Muscle layer of duodenum (tissue), 2 donors: ENCODE measurements at regions not wholly inside any gene's neighbourhood (a gene's known extent, or its start where the extent isn't known, plus 50 kb on each side); places are given as distances from the start of the nearest gene placed in this dataset.
"Not testable (repeated sequence)": the region's sequence is repeated elsewhere in the genome, so short reads cannot be mapped to it uniquely, and the experiment has no call there.

ENCODE experiments used
- H3K27ac ChIP-seq: one replicate; pipeline ENCODE4 v1.7.0; 2013; ENCODE audit warnings: mild to moderate bottlenecking, low read length
- H3K27me3 ChIP-seq: one replicate; pipeline ENCODE4 v1.7.0; 2013; ENCODE audit warnings: low read depth, mild to moderate bottlenecking, control low read depth, low read length
- H3K36me3 ChIP-seq, 2 donors: one replicate each; pipeline ENCODE4 v1.7.0; 2013; ENCODE audit warnings: low read length in 2 of 2, control low read depth in 1 of 2, mild to moderate bottlenecking in 1 of 2; ENCODE audit not compliant: insufficient read depth in 2 of 2, control insufficient read depth in 1 of 2
- H3K4me1 ChIP-seq, 2 donors: one replicate each; pipeline ENCODE4 v1.7.0; 2013; ENCODE audit warnings: low read length in 2 of 2, mild to moderate bottlenecking in 2 of 2, control low read depth in 1 of 2, moderate library complexity in 1 of 2; ENCODE audit not compliant: insufficient read depth in 2 of 2, control insufficient read depth in 1 of 2
- H3K4me3 ChIP-seq, 2 donors: one replicate each; pipeline ENCODE4 v1.7.0; 2013; ENCODE audit warnings: low read length in 2 of 2, low read depth in 1 of 2, mild to moderate bottlenecking in 1 of 2
- H3K9me3 ChIP-seq, 2 donors: one replicate each; pipeline ENCODE4 v1.7.0; 2013; ENCODE audit warnings: low read length in 2 of 2, control low read depth in 1 of 2, mild to moderate bottlenecking in 1 of 2; ENCODE audit not compliant: control insufficient read depth in 1 of 2
- donor health status: healthy.

DNA sequence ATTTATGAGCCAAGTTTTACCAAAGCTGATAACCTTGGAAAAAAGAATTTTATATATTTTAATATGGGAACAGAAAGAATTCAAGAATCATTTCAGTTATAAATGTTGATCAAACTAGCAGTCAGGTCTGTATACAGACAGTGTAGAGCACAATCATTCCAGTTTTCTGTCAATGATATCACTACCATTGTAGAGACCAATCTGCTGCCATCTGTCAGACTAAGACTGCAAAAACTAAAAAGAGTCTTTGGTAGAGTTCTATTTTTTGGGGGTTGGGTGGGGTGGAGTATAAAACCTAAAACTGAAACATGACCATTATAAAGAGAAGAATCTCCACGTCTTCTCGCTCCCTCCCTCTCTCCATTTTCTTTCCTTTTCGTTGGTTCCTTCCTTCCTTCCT, 204.7 kb upstream of the UBE2E3 start:
- Histone ChIP-seq H3K9me3 (no peaks in the 10 kb centered on the region), H3K27ac (no peak overlapping the region)

DNA sequence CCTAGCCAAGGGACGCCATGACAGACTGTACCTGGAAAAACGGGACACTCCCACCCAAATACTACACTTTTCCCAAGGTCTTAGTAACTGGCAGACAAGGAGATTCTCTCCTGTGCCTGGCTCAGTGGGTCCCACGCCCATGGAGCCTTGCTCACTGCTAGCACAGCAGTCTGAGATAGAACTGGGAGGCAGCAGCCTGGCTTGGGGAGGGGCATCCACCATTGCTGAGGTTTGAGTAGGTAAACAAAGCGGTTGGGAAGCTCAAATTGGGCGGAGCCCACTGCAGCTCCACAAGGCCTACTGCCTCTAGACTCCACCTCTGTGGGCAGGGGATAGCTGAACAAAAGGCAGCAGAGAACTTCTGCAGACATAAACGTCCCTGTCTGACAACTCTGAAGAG, 215.1 kb upstream of the UBE2E3 start:
- H3K4me3 ChIP-seq, H3K4me1 ChIP-seq, H3K36me3 ChIP-seq, H3K27me3 ChIP-seq, H3K9me3 ChIP-seq, H3K27ac ChIP-seq: not testable (repeated sequence)

More for the DNA sequence above, 204.7 kb upstream of the UBE2E3 start:
- no peak overlapping the region for H3K4me3 ChIP-seq
- no peaks in the 10 kb centered on the region for H3K4me1 ChIP-seq
- no peaks in the 10 kb centered on the region for H3K27me3 ChIP-seq
- no peaks in the 10 kb centered on the region for H3K36me3 ChIP-seq

DNA sequence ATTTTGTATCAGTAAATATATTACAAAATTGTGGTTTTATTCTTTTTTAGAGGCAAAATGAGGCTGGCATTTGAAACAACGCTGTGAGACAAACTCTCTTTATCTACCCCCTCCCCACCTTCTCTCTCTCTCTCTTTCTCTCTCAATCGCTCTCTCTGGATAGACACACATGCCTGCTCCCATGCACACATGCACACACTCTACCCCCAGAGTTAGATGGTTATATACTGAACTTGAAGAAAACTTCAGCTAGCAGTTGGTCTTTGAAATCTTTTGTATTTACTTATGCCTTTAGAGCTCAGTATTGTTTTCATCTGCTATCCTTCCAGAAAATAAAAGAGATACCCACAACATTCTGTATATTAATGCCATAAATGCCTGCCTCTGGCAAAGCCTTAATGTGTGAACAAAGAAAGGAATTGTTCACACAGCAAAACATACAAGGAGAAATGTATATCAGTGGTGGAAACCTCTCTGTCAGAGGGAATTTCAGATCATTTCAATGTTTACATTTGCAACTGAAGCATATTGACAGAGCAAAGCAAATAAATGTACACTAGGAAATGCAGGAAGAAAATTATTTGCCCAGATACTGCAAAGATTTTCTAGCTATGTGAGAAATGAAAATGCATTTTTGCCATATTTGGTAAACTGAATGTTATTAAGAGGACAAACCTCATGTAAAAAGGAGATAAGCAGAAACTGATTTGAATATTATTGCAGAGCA, 217.0 kb upstream of the UBE2E3 start:
- H3K27me3 ChIP-seq, result no peaks in the 10 kb centered on the region
- H3K36me3 ChIP-seq, result no peaks in the 10 kb centered on the region
- no peak overlapping the region for H3K27ac ChIP-seq
- no peak overlapping the region for H3K4me3 ChIP-seq
- no peaks in the 10 kb centered on the region for H3K4me1 ChIP-seq
- no peaks in the 10 kb centered on the region for H3K9me3 ChIP-seq

DNA sequence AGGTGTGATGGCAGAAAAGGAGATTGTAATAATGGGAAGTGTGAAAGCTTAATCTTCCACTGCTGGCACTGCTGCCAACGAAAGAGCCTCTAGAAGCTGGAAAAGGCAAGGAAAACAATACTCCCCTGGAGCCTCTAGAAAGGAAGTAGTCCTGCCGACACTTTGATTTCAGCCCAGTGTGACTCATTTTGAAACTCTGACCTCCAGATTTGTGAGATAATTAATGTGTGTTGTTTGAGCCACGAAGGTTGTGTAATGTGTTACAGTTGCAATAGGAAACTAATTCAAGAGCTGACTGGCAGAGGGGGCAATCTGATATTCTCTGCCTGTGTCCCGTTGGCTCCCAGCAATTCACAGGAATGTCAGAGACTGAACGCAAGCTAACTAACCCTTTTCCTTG, 219.2 kb upstream of the UBE2E3 start:
- no peak overlapping the region for H3K4me3 ChIP-seq

DNA sequence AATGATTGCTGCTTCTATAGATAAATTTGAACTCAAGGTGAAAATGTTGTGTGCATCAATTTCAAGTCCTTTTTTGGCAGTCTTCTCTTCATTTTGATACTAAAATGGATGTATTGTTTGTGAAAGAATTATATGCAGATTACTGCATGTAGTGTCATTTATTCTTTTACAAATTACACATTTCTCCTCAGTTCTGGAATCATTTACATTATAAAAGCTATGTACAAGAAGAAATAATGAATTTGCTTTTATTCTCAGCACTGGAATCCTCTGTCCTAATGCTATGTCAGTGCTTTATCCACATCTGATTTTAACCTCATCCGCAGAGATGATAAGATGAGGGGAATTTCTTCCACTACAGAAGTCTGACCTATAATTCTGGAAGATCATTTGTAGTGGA, 220.8 kb upstream of the UBE2E3 start:
- no peak overlapping the region for H3K27ac ChIP-seq
- H3K4me3 ChIP-seq, result no peak overlapping the region
- H3K27me3 ChIP-seq, result no peaks in the 10 kb centered on the region
- no peaks in the 10 kb centered on the region for H3K36me3 ChIP-seq
- no peaks in the 10 kb centered on the region for H3K4me1 ChIP-seq
- H3K9me3 ChIP-seq, result no peaks in the 10 kb centered on the region

More for the DNA sequence above, 219.2 kb upstream of the UBE2E3 start:
- H3K4me1 ChIP-seq, result no peaks in the 10 kb centered on the region
- H3K36me3 ChIP-seq, result no peaks in the 10 kb centered on the region
- no peaks in the 10 kb centered on the region for H3K9me3 ChIP-seq
- H3K27ac ChIP-seq, result no peak overlapping the region
- no peaks in the 10 kb centered on the region for H3K27me3 ChIP-seq

DNA sequence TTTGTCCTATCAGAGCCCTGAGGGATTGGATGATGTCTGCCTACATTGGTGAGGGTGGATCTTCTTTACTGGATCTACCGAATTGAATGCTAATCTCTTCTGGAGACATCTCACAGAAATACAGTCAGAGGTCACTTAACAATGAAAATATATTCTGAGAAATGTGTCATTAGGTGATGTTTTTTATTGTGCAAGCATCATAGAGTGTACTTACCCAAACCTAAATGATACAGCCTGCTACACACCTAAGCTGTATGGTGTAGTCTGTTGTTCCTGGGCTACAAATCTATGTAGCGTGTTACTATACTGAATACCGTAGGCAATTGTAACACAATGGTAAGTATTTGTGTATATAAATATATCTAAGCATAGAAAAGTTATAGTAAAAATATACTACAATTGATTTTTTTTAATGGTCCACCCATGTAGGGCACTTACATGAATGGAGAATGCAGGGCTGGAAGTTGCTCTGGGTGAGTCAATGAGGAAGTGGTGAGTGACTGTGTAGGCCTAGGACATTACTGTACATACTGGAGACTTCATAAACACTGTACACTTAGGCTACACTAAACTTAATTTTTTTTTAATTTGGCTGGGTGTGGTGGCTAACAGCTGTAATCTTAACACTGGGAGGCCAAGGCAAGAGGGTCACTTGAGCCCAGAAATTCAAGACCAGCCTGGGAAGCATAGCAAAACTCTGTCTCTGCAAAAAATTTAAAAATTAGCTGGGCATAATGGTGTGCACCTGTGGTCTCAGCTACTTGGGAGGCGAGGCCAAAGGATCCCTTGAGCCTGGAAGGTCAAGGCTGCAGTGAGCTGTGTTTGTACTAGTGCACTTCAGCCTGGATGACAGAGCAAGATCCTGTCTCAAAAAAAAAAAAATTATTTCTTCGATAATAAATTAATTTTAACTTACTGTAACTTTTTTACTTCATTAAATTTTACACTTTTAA, 226.3 kb upstream of the UBE2E3 start:
- Histone ChIP-seq H3K36me3 (no peaks in the 10 kb centered on the region), H3K4me1 (no peaks in the 10 kb centered on the region), H3K27me3 (no peaks in the 10 kb centered on the region), H3K4me3 (no peak overlapping the region), H3K9me3 (no peaks in the 10 kb centered on the region), H3K27ac (no peak overlapping the region)

DNA sequence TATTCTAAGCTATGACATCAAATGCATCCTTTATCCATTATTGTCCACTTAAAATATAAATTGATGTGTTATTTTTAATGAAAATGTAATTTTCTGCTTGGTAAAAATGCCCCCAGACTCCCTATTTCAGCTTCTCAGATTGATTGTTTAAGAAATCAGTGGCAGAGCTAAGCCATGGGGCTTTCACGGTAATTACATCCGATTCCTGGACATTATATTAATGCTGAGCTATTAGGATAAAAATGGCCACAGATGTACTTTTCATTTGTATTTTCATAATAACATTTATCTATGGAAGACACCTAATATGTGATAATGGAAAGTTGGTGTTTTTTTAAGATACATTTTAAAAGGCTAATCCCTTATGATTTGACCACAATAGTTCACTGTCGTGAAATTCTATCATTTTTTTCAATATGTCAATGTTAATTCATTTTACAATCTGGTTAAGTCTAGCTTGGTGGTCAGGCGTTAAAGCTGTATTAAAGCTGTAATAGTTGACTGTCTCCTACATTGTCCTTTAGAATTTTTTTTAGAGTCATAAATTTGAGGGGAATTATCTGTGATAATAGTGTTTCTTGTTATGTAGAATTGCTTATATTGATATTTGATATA, 229.0 kb upstream of the UBE2E3 start:
- Histone ChIP-seq H3K4me3 (no peak overlapping the region), H3K4me1 (no peaks in the 10 kb centered on the region), H3K9me3 (no peaks in the 10 kb centered on the region), H3K36me3 (no peaks in the 10 kb centered on the region), H3K27ac (no peak overlapping the region), H3K27me3 (no peaks in the 10 kb centered on the region)

DNA sequence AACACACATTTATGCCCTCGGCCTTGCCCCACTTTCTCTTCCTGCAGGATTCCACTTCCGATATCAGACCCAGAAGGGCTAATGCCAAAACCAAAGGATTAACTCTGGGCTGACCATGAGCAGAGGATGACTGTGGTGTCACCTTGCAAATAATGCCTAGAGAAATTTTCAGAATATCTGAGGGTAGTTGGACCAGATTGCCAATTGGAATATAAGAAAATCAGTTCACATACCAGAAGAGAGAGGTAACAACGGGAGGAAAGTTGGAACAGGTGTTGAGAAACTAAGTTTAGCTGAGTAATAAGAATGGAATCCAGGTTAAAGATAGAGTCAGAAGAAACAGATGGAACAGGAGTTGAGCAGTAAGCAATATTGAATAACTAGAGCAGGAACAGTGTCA, 232.7 kb upstream of the UBE2E3 start:
- H3K9me3 ChIP-seq, result no peaks in the 10 kb centered on the region
- H3K27ac ChIP-seq, result no peak overlapping the region
- H3K4me1 ChIP-seq, result no peaks in the 10 kb centered on the region
- H3K27me3 ChIP-seq, result no peaks in the 10 kb centered on the region
- H3K4me3 ChIP-seq, result no peak overlapping the region
- no peaks in the 10 kb centered on the region for H3K36me3 ChIP-seq

DNA sequence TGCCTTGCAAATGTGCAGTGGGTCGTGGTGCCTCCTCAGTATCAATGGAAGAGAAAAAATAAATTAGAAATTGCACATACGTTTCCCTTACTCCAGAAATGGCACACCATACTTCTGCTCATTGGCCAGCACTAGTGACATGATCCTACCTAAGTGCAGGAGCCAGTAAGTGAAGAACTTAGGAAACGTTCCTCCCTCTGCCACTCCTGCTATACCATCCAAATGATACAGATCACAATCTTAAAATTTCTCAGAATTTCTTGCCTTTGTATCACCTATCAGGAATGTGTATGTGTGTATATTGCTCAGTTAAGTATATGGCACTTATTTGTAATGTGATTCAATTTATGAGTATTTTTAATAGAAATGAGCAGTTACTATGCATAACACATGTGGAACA, 237.0 kb upstream of the UBE2E3 start:
- Histone ChIP-seq H3K36me3 (no peaks in the 10 kb centered on the region), H3K27me3 (no peaks in the 10 kb centered on the region), H3K27ac (no peak overlapping the region), H3K9me3 (no peaks in the 10 kb centered on the region), H3K4me1 (no peaks in the 10 kb centered on the region), H3K4me3 (no peak overlapping the region)

DNA sequence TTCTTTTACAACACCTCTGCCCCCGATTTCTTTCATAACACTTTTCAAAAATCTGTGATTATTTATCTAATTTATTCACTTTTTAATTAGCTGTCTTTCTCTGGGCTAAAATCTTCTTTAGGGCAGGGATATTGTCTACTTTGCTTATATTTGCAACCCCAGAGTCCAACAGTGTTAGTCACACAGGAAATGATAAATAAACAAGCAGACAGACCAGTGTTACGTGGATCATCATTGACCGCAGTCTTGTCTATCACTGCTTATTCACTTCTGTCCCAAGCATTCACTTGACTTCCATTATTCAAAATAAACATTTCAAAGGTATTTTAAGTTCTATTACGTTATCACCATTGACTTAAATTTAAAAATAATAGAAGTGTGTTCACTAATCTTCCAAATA, 237.6 kb upstream of the UBE2E3 start:
- no peaks in the 10 kb centered on the region for H3K27me3 ChIP-seq

DNA sequence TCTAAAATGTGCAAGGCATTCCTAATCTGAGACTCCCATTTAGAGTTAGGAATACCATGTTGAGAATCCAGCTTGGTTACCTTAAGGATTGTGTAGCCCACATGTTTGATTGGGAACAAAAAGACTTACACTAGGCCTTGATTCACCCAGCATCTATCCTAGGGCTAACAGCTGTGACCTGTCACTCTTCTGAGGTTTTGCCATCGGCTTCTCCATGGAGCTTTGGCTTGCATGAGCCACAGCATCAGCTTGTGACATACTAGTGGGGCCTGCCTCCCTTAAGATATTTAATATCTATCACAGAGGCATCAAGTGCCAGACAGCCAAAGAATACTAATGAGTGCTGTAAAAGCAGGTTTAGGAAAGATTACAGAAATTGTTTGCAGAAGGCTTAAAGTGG, 241.3 kb upstream of the UBE2E3 start:
- Histone ChIP-seq H3K27ac (no peak overlapping the region), H3K4me3 (no peak overlapping the region), H3K27me3 (no peaks in the 10 kb centered on the region), H3K4me1 (no peaks in the 10 kb centered on the region), H3K9me3 (no peaks in the 10 kb centered on the region), H3K36me3 (no peaks in the 10 kb centered on the region)

More for the DNA sequence above, 237.6 kb upstream of the UBE2E3 start:
- no peaks in the 10 kb centered on the region for H3K36me3 ChIP-seq
- no peaks in the 10 kb centered on the region for H3K4me1 ChIP-seq
- H3K9me3 ChIP-seq, result no peaks in the 10 kb centered on the region
- H3K27ac ChIP-seq, result no peak overlapping the region
- H3K4me3 ChIP-seq, result no peak overlapping the region
